ENCODE measurements at regions not wholly inside any gene's neighbourhood (a gene's known extent, or its start where the extent isn't known, plus 50 kb on each side); places are given as distances from the start of the nearest gene placed in this dataset.

GRCh38 chr4:4755306-4755705 is 104.2 kb upstream of the MSX1 start:
- no peak for TF ChIP-seq ZNF274 (IDR thresholded peaks at IDR 0.05; ENCODE audit: low read depth, low read length)
- TF ChIP-seq YY1 (IDR thresholded peaks at IDR 0.05; ENCODE audit: insufficient read depth, insufficient read length) = no peak
